HG03457 (cell line): ENCODE measurements at regions not wholly inside any gene's neighbourhood (a gene's known extent, or its start where the extent isn't known, plus 50 kb on each side); places are given as distances from the start of the nearest gene placed in this dataset.
"Not testable (repeated sequence)": the region's sequence is repeated elsewhere in the genome, so short reads cannot be mapped to it uniquely, and the experiment has no call there.

Source experiments
- ATAC-seq: cut with Tn5 transposase; IDR thresholded peaks from one replicate; pipeline ENCODE4 v1.9.1; 2021; ENCODE audit warnings: moderate number of reproducible peaks; ENCODE audit not compliant: unreplicated experiment

GRCh38 chr2:58410549-58410948 is 169.4 kb upstream of the FANCL start:
- no peak for ATAC-seq

- ATAC-seq, result no peak
Observed at GRCh38 chr2:58407487-58407886, 166.4 kb upstream of the FANCL start.

- ATAC-seq, result no peak
Observed at GRCh38 chr2:58405341-58405740, 164.2 kb upstream of the FANCL start.

GRCh38 chr2:58401936-58402335 is 160.8 kb upstream of the FANCL start:
- ATAC-seq, result no peak

GRCh38 chr2:58398406-58398805 is 157.3 kb upstream of the FANCL start:
- no peak for ATAC-seq

- no peak for ATAC-seq
Observed at GRCh38 chr2:58387701-58388100, 146.6 kb upstream of the FANCL start.

- not testable (repeated sequence) for ATAC-seq
Observed at GRCh38 chr2:58386904-58387303, 145.8 kb upstream of the FANCL start.

- no peak for ATAC-seq
Observed at GRCh38 chr2:58378152-58378551, 137.0 kb upstream of the FANCL start.

GRCh38 chr2:58377181-58377580 is 136.1 kb upstream of the FANCL start:
- ATAC-seq, result no peak

- no peak for ATAC-seq
Observed at GRCh38 chr2:58376592-58376991, 135.5 kb upstream of the FANCL start.

- no peak for ATAC-seq
Observed at GRCh38 chr2:58369594-58369993, 128.5 kb upstream of the FANCL start.

GRCh38 chr2:58364098-58364497 is 123.0 kb upstream of the FANCL start:
- no peak for ATAC-seq

- no peak for ATAC-seq
Observed at GRCh38 chr2:58358026-58358425, 116.9 kb upstream of the FANCL start.

- no peak for ATAC-seq
Observed at GRCh38 chr2:58357521-58357920, 116.4 kb upstream of the FANCL start.

GRCh38 chr2:58354230-58354629 is 113.1 kb upstream of the FANCL start:
- ATAC-seq, result no peak

GRCh38 chr2:58350484-58350883 is 109.4 kb upstream of the FANCL start:
- ATAC-seq, result peak; percentile 53

- no peak for ATAC-seq
Observed at GRCh38 chr2:58347810-58348209, 106.7 kb upstream of the FANCL start.

- no peak for ATAC-seq
Observed at GRCh38 chr2:58341047-58341446, 99.9 kb upstream of the FANCL start.

- ATAC-seq, result no peak
Observed at GRCh38 chr2:58339548-58340243, 98.6 kb upstream of the FANCL start.

GRCh38 chr2:58336416-58336815 is 95.3 kb upstream of the FANCL start:
- ATAC-seq, result no peak

- no peak for ATAC-seq
Observed at GRCh38 chr2:58334414-58334813, 93.3 kb upstream of the FANCL start.

GRCh38 chr2:58325296-58325895 is 84.3 kb upstream of the FANCL start:
- ATAC-seq, result not testable (repeated sequence)

- no peak for ATAC-seq
Observed at GRCh38 chr2:58319481-58319880, 78.4 kb upstream of the FANCL start.
